Sigmoid colon (tissue), 6 donors: ENCODE measurements at regions not wholly inside any gene's neighbourhood (a gene's known extent, or its start where the extent isn't known, plus 50 kb on each side); places are given as distances from the start of the nearest gene placed in this dataset.

Experiments
- DNase-seq: peaks from one replicate; pipeline ENCODE4 v3.0.0-alpha.2; 2019
- H3K27ac ChIP-seq, 4 donors: fragments of 200-600 bp; sonication (generic); one replicate each; pipeline ENCODE4 v1.5.1; 2016 to 2019; ENCODE audit warnings: mild to moderate bottlenecking in 1 of 4
- H3K27me3 ChIP-seq, 3 donors: fragments of 200-600 bp; sonication (generic); one replicate each; pipeline ENCODE4 v1.5.1; 2019; ENCODE audit warnings: mild to moderate bottlenecking in 1 of 3
- H3K36me3 ChIP-seq, 4 donors: fragments of 200-600 bp; sonication (generic); one replicate each; pipeline ENCODE4 v1.5.1; 2016 to 2019
- H3K4me1 ChIP-seq, 4 donors: fragments of 200-600 bp; sonication (generic); one replicate each; pipeline ENCODE4 v1.5.1; 2017 to 2019
- H3K4me3 ChIP-seq, 4 donors: fragments of 200-600 bp; sonication (generic); one replicate each; pipeline ENCODE4 v1.5.1; 2017 to 2019; ENCODE audit warnings: mild to moderate bottlenecking in 2 of 4, moderate library complexity in 1 of 4
- H3K9me3 ChIP-seq, 4 donors: fragments of 200-600 bp in 3 of 4; sonication (generic) in 3 of 4; one replicate each; pipeline versions ENCODE4 v1.5.1 to v1.6.1; 2013 to 2019
- CTCF ChIP-seq, 4 experiments: fragments of 450-650 bp in 3 of 4; fragments of 200-600 bp in 1 of 4; IDR thresholded peaks; one replicate each; pipeline ENCODE4 v1.5.1; 2016 to 2019; ENCODE audit warnings: antibody characterized with exemption in 4 of 4, mild to moderate bottlenecking in 3 of 4, moderate library complexity in 2 of 4
- EP300 ChIP-seq, 4 donors: sonication (generic); formaldehyde crosslinking; IDR thresholded peaks; one replicate each; pipeline ENCODE4 v1.6.1; 2017; ENCODE audit warnings: antibody characterized with exemption in 4 of 4
- POLR2A ChIP-seq, 2 donors: fragments of 450-650 bp; IDR thresholded peaks; one replicate each; pipeline ENCODE4 v1.6.1; 2016; ENCODE audit warnings: antibody characterized with exemption in 2 of 2, mild to moderate bottlenecking in 2 of 2, moderate library complexity in 2 of 2
- POLR2AphosphoS5 ChIP-seq, 4 donors: sonication (generic); formaldehyde crosslinking; IDR thresholded peaks; one replicate each; pipeline ENCODE4 v1.6.1; 2017; ENCODE audit warnings: antibody characterized with exemption in 4 of 4
- WGBS, 2 donors: extraction: QIAGEN DNeasy Blood & Tissue Kit; methylation state at CpG; one replicate each; pipeline ENCODE4 v1.1.7; 2013; 5-methylcytosine and 5-hydroxymethylcytosine counted together
- intact Hi-C: fragments of 100-400 bp; cut with DNase I; formaldehyde crosslinking; loops from one replicate; pipeline ENCODE4 v1.15.1; 2023
- donor health status: healthy with polysubstance abuse.
- donor health status: healthy.

GRCh38 chr7:22895140-22895827 is 72.6 kb upstream of the TOMM7 start:
- TF ChIP-seq POLR2A (IDR thresholded peaks at IDR 0.05): no peak
- TF ChIP-seq POLR2AphosphoS5 (IDR thresholded peaks at IDR 0.05): no peak
- no peak for TF ChIP-seq CTCF (IDR thresholded peaks at IDR 0.05)
- TF ChIP-seq EP300 (IDR thresholded peaks at IDR 0.05): no peak
- intact Hi-C loops: no loop called here
- H3K36me3 ChIP-seq: no peaks in the 10 kb centered on the region
- no peak for DNase-seq
- H3K4me1 ChIP-seq: no peaks in the 10 kb centered on the region
- 66 to 69% methylated on average over 3 of the region's 3 CpGs for WGBS, 2 donors
- no peak overlapping the region for H3K27ac ChIP-seq
- H3K4me3 ChIP-seq: no peak overlapping the region
- no peaks in the 10 kb centered on the region for H3K9me3 ChIP-seq
- H3K27me3 ChIP-seq: no peaks in the 10 kb centered on the region

GRCh38 chr7:22894546-22894945 is 71.9 kb upstream of the TOMM7 start:
- Histone ChIP-seq H3K27ac (no peak overlapping the region), H3K36me3 (no peaks in the 10 kb centered on the region), H3K4me3 (no peak overlapping the region), H3K27me3 (no peaks in the 10 kb centered on the region), H3K4me1 (no peaks in the 10 kb centered on the region), H3K9me3 (no peaks in the 10 kb centered on the region)
- intact Hi-C loops: no loop called here
- 29 to 79% methylated on average over 10 of the region's 10 CpGs for WGBS, 2 donors
- DNase-seq: no peak
- TF ChIP-seq EP300 (IDR thresholded peaks at IDR 0.05) (no peak), POLR2AphosphoS5 (IDR thresholded peaks at IDR 0.05) (no peak), CTCF (IDR thresholded peaks at IDR 0.05) (no peak), POLR2A (IDR thresholded peaks at IDR 0.05) (no peak)

DNA sequence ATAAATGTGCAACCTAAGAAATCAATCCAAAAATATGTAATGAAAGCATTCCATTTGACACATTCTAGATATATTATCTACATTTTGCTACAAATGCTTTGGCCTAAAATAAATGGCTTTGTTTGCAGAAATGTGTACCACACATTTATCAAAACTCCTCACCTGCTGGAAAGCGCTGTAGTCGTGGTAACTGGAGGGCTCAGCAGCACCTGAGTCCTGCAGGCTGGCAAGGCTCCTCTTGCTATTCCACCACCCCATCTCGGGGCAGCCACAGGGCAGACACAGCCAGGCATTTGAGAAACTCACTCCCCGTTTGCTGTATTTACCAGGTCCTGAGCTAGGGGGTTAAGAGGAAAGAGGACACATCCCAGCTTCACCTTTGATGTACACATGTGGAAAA is 68.1 kb upstream of the TOMM7 start:
- Histone ChIP-seq H3K4me1 (no peaks in the 10 kb centered on the region), H3K4me3 (no peak overlapping the region), H3K27ac (no peak overlapping the region), H3K36me3 (no peaks in the 10 kb centered on the region), H3K27me3 (no peaks in the 10 kb centered on the region), H3K9me3 (no peaks in the 10 kb centered on the region)
- TF ChIP-seq EP300 (IDR thresholded peaks at IDR 0.05) (no peak), POLR2A (IDR thresholded peaks at IDR 0.05) (no peak), POLR2AphosphoS5 (IDR thresholded peaks at IDR 0.05) (no peak), CTCF (IDR thresholded peaks at IDR 0.05) (no peak)
- DNase-seq: no peak
- intact Hi-C loops: no loop called here
- WGBS, 2 donors: 77 to 81% methylated on average over 4 of the region's 4 CpGs

GRCh38 chr7:22885797-22886261 is 63.2 kb upstream of the TOMM7 start:
- TF ChIP-seq EP300 (IDR thresholded peaks at IDR 0.05) (no peak), CTCF (IDR thresholded peaks at IDR 0.05) (no peak), POLR2A (IDR thresholded peaks at IDR 0.05) (no peak), POLR2AphosphoS5 (IDR thresholded peaks at IDR 0.05) (no peak)
- 25 to 32% methylated on average over 1 of the region's 1 CpG for whole genome bisulfite sequencing, 2 donors
- Histone ChIP-seq H3K27me3 (no peaks in the 10 kb centered on the region), H3K4me1 (no peaks in the 10 kb centered on the region), H3K9me3 (no peaks in the 10 kb centered on the region), H3K27ac (no peak overlapping the region), H3K36me3 (no peaks in the 10 kb centered on the region), H3K4me3 (no peak overlapping the region)
- intact Hi-C loops: no loop called here
- DNase-seq: no peak
